ENCODE measurements at regions not wholly inside any gene's neighbourhood (a gene's known extent, or its start where the extent isn't known, plus 50 kb on each side); places are given as distances from the start of the nearest gene placed in this dataset.

- H3K4me1 Mint-ChIP-seq (ENCODE audit: unreplicated experiment), result no peaks in the 10 kb centered on the region
- peaks cover 57% of the 10 kb centered on the region for H3K9me3 Mint-ChIP-seq (ENCODE audit: unreplicated experiment)
Measured at GRCh38 chr14:106842687-106843086, 1316.3 kb downstream of the TMEM121 start.

DNA sequence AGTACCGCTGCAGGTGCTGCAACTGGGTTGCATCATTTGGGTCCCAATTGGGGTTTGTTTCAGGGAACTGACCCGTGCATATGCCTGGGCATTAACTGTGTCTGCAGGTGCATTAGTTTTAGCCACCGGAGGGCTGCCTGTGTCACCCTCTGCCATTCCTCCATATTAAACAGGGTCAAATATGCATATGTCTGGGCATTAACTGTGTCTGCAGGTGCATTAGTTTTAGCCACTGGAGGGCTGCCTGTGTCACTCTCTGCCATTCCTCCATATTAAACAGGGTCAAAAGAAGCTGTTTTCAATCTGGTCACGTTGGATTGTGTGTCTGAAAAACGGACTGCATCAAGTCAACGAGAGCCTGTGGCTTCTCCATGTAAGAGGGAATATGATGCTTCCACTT is 1317.0 kb downstream of the TMEM121 start:
- Mint-ChIP-seq H3K4me3 (ENCODE audit: unreplicated experiment) (no peak overlapping the region), H3K27me3 (ENCODE audit: unreplicated experiment) (no peaks in the 10 kb centered on the region), H3K36me3 (ENCODE audit: unreplicated experiment) (no peaks in the 10 kb centered on the region), H3K4me1 (ENCODE audit: unreplicated experiment) (no peaks in the 10 kb centered on the region), H3K27ac (ENCODE audit: unreplicated experiment) (no peak overlapping the region), H3K9me3 (ENCODE audit: unreplicated experiment) (peaks cover 60% of the 10 kb centered on the region)
- TF ChIP-seq, protein P1, sequence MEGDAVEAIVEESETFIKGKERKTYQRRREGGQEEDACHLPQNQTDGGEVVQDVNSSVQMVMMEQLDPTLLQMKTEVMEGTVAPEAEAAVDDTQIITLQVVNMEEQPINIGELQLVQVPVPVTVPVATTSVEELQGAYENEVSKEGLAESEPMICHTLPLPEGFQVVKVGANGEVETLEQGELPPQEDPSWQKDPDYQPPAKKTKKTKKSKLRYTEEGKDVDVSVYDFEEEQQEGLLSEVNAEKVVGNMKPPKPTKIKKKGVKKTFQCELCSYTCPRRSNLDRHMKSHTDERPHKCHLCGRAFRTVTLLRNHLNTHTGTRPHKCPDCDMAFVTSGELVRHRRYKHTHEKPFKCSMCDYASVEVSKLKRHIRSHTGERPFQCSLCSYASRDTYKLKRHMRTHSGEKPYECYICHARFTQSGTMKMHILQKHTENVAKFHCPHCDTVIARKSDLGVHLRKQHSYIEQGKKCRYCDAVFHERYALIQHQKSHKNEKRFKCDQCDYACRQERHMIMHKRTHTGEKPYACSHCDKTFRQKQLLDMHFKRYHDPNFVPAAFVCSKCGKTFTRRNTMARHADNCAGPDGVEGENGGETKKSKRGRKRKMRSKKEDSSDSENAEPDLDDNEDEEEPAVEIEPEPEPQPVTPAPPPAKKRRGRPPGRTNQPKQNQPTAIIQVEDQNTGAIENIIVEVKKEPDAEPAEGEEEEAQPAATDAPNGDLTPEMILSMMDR (IDR thresholded peaks at IDR 0.05), result no peak
- no peak for DNase-seq (ENCODE audit: extremely low spot score, unreplicated experiment)

More at GRCh38 chr14:106842687-106843086, 1316.3 kb downstream of the TMEM121 start:
- Mint-ChIP-seq H3K27ac (ENCODE audit: unreplicated experiment) (no peak overlapping the region), H3K36me3 (ENCODE audit: unreplicated experiment) (no peaks in the 10 kb centered on the region), H3K27me3 (ENCODE audit: unreplicated experiment) (no peaks in the 10 kb centered on the region), H3K4me3 (ENCODE audit: unreplicated experiment) (no peak overlapping the region)
- DNase-seq (ENCODE audit: extremely low spot score, unreplicated experiment), result no peak
- TF ChIP-seq, protein P1 (IDR thresholded peaks at IDR 0.05), result no peak

DNA sequence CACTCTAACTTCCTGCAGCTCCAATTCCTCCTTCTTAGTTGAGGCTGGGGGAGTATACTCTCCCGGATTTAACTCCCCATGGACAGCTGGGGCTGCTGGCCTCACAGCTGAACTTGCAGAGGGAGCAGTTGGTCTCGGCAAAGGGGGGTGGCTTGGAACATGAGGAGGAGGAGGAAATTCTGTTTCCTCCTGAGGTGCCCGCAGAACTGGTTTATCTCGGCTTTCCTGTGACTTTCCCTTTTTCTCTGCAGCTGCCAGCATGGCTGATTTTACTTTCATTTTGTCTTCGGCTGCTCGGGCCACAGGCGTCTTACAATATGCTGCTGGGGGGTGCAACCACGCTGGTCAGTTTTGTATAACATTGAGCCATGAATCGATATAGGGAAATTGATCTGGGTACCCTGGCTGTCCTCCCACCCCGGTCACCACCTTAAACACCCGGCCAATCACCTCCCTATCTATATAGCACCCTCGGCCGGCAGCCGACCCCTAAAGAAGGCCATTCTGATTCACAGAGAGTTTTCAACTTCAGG is 1317.6 kb downstream of the TMEM121 start:
- DNase-seq (ENCODE audit: extremely low spot score, unreplicated experiment), result no peak
- no peaks in the 10 kb centered on the region for H3K27me3 Mint-ChIP-seq (ENCODE audit: unreplicated experiment)
- no peaks in the 10 kb centered on the region for H3K36me3 Mint-ChIP-seq (ENCODE audit: unreplicated experiment)
- H3K27ac Mint-ChIP-seq (ENCODE audit: unreplicated experiment), result no peak overlapping the region
- H3K4me3 Mint-ChIP-seq (ENCODE audit: unreplicated experiment), result no peak overlapping the region
- no peaks in the 10 kb centered on the region for H3K4me1 Mint-ChIP-seq (ENCODE audit: unreplicated experiment)
- peaks cover 53% of the 10 kb centered on the region for H3K9me3 Mint-ChIP-seq (ENCODE audit: unreplicated experiment)
- TF ChIP-seq, protein P1 (IDR thresholded peaks at IDR 0.05), result no peak

DNA sequence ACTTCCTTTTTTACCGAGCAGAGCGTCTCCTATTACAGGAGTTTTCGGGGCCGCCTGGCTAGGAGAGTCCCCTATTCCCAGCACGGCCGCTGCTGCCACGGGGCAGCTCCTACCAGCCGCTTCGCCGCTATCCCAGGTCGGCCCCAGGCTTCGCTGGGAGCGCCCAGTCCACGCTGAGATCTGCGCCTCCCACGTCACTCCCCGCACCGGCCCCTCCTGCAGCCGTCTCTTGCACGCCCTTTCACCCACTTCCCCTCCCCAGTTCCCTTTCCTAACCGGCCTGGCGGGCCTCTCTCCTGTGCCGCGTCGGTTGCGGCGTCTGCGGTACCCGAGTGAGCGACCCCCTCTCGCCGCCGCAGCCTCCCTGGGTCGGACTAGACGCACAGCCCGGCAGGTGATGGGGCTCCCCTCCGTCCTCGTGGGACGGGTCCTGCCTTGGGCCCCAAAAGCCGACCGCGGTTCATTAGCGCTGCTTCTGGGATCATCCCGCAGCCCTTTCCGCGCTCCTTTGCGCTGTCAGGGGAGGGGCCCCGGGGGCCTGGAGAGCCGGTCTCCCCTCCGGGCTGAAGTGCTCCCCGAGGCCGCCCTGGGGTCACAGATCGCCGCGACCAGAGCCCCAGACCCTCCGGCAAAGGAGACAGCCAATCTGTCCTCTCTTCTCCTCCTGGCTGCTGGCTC is 1318.4 kb downstream of the TMEM121 start:
- H3K27me3 Mint-ChIP-seq (ENCODE audit: unreplicated experiment), result no peaks in the 10 kb centered on the region
- no peaks in the 10 kb centered on the region for H3K4me1 Mint-ChIP-seq (ENCODE audit: unreplicated experiment)
- no peak overlapping the region for H3K27ac Mint-ChIP-seq (ENCODE audit: unreplicated experiment)
- no peak overlapping the region for H3K4me3 Mint-ChIP-seq (ENCODE audit: unreplicated experiment)
- no peaks in the 10 kb centered on the region for H3K36me3 Mint-ChIP-seq (ENCODE audit: unreplicated experiment)
- peaks cover 47% of the 10 kb centered on the region for H3K9me3 Mint-ChIP-seq (ENCODE audit: unreplicated experiment)
- TF ChIP-seq, protein P1 (IDR thresholded peaks at IDR 0.05), result no peak
- DNase-seq (ENCODE audit: extremely low spot score, unreplicated experiment), result peak; percentile 77

DNA sequence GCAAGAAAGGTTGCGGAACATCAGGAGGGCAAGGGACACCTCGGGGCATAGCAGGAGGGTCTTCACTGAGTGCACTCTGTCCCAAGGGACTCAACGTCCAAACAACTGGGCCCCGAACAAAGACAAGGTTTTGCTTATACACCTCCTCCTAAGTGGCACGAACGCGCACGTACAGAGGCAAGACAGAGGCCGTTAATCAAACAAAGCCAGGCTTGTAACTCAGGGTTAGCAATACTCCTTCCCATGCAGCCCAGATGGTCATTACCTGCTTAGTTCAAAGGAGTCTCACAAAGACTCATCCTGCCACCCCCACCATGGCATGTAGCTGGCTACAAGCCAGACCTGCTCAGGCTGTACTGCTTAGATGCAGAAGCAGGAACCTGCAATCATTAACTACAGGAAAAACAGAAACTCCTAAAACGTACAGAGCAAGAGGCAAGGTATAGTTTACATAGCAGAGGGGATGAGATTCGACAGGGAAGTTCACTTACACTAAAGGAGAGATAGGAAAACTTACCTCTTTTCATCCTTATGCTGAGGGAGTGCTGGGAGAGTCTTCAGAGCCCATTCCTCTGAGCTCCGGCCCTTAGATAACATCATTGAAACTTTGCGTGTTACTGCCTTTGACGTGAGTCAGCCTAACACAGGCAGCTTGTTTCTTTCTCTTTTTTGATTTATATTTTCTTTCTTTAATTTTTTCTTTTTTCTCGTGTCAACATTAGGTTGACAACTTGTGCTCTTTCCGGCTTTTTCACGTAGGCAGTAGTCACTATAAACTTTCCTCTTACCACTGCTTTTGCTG is 1319.1 kb downstream of the TMEM121 start:
- Mint-ChIP-seq H3K4me1 (ENCODE audit: unreplicated experiment) (no peaks in the 10 kb centered on the region), H3K9me3 (ENCODE audit: unreplicated experiment) (peaks cover 43% of the 10 kb centered on the region), H3K36me3 (ENCODE audit: unreplicated experiment) (no peaks in the 10 kb centered on the region), H3K27me3 (ENCODE audit: unreplicated experiment) (no peaks in the 10 kb centered on the region), H3K27ac (ENCODE audit: unreplicated experiment) (no peak overlapping the region), H3K4me3 (ENCODE audit: unreplicated experiment) (no peak overlapping the region)
- TF ChIP-seq, protein P1 (IDR thresholded peaks at IDR 0.05), result no peak
- no peak for DNase-seq (ENCODE audit: extremely low spot score, unreplicated experiment)

Data from osteocyte (in vitro differentiated cells).